ENCODE measurements at regions not wholly inside any gene's neighbourhood (a gene's known extent, or its start where the extent isn't known, plus 50 kb on each side); places are given as distances from the start of the nearest gene placed in this dataset.

DNA sequence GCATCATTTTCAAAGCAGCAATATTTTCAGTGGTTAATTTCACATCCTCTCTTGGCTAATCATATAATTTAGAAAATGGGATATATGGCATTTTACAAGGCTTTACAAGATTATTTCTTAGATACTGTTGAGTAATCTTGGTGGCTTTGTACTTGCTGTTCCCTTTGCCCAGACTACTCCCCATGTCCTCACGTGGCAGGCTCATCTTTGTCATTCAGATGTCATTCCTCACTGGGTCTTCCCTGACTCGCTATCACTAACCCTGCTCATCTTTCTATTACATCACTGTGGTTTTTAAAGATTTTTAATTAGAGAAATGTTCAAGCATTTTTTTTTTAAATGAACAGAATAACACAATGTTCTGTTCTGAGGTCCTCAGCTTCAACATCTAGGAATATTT is 240.0 kb upstream of the IRX5 start:
- no peak overlapping the region for H3K9ac ChIP-seq (ENCODE audit: insufficient read length, low read depth)
- H3K27me3 ChIP-seq (ENCODE audit: insufficient read depth, insufficient read length), result peaks cover under 1% of the 10 kb centered on the region
- no peaks in the 10 kb centered on the region for H3K36me3 ChIP-seq (ENCODE audit: insufficient read depth, insufficient read length, low read length)
- TF ChIP-seq SUZ12 (IDR thresholded peaks at IDR 0.05; ENCODE audit: extremely low read depth, insufficient read depth, insufficient read length) (no peak), ZNF274 (IDR thresholded peaks at IDR 0.05; ENCODE audit: low read depth, low read length) (no peak), YY1 (IDR thresholded peaks at IDR 0.05; ENCODE audit: insufficient read depth, insufficient read length) (no peak)
- no peaks in the 10 kb centered on the region for H3K9me3 ChIP-seq (ENCODE audit: insufficient read depth, low read length)
- no peak overlapping the region for H3K4me3 ChIP-seq (ENCODE audit: insufficient read length, low read depth)
- no peaks in the 10 kb centered on the region for H3K4me1 ChIP-seq (ENCODE audit: insufficient read depth, insufficient read length)
- DNase-seq (ENCODE audit: low read depth, low spot score), result no peak

DNA sequence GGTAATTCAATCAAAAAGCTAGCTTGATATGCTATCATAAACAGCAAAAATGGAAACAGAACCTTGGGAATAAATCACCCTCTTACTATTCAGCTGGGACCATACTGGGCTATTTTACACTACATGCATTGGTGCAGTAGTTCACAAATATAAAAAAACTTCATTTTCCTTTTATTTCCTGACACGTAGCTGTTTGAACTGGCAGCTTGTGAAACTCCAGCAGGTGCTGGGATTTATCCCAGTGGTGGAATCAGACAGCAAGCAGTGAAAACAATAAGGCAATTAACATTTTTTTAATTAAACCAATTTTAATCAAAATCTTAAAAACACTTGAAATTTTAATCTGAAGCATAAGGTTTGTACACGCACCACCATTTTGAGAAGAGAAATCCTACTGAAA is 240.4 kb upstream of the IRX5 start:
- no peaks in the 10 kb centered on the region for H3K4me1 ChIP-seq (ENCODE audit: insufficient read depth, insufficient read length)
- H3K4me3 ChIP-seq (ENCODE audit: insufficient read length, low read depth), result no peak overlapping the region
- no peak overlapping the region for H3K9ac ChIP-seq (ENCODE audit: insufficient read length, low read depth)
- H3K27me3 ChIP-seq (ENCODE audit: insufficient read depth, insufficient read length), result peaks cover 5% of the 10 kb centered on the region
- H3K9me3 ChIP-seq (ENCODE audit: insufficient read depth, low read length), result no peaks in the 10 kb centered on the region
- DNase-seq (ENCODE audit: low read depth, low spot score), result no peak
- TF ChIP-seq SUZ12 (IDR thresholded peaks at IDR 0.05; ENCODE audit: extremely low read depth, insufficient read depth, insufficient read length) (no peak), YY1 (IDR thresholded peaks at IDR 0.05; ENCODE audit: insufficient read depth, insufficient read length) (no peak), ZNF274 (IDR thresholded peaks at IDR 0.05; ENCODE audit: low read depth, low read length) (no peak)
- H3K36me3 ChIP-seq (ENCODE audit: insufficient read depth, insufficient read length, low read length), result no peaks in the 10 kb centered on the region

DNA sequence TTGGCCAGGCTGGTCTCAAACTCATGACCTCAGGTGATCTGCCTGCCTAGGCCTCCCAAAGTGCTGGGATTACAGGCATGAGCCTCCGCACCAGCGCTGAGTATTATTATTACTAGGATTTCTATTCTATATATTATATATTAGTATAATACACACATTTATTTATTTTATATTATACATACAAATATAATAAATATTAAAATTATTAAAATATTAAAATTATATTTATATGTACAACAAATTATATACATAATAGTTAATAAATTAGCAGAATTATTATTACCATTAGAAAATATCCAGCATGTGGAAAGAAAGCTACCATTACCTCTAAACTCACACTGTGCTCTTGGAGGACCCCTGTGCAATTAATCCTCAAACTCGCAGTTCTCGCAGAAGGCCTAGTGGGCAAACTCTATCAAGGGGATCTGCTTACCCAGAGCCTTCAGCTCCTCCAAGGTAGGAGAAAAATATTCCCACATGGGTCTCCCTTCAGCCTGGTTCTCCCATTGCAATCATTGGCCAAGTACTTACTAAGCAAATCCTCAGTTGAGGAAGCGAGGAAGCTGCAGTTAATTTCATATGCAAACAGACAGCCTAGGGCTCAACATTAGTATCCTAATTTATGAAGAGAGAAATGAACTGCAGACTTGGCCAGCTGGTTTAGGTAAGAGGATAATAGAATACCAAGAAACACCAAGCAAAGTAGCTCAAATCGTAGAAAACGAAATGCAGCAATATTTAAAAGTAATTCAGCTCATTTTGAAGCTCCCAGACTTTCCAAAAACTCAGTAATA is 241.4 kb upstream of the IRX5 start:
- Histone ChIP-seq H3K4me1 (ENCODE audit: insufficient read depth, insufficient read length) (no peaks in the 10 kb centered on the region), H3K27me3 (ENCODE audit: insufficient read depth, insufficient read length) (peaks cover 14% of the 10 kb centered on the region), H3K9ac (ENCODE audit: insufficient read length, low read depth) (no peak overlapping the region), H3K9me3 (ENCODE audit: insufficient read depth, low read length) (no peaks in the 10 kb centered on the region), H3K4me3 (ENCODE audit: insufficient read length, low read depth) (no peak overlapping the region), H3K36me3 (ENCODE audit: insufficient read depth, insufficient read length, low read length) (no peaks in the 10 kb centered on the region)
- no peak for DNase-seq (ENCODE audit: low read depth, low spot score)
- TF ChIP-seq YY1 (IDR thresholded peaks at IDR 0.05; ENCODE audit: insufficient read depth, insufficient read length) (no peak), ZNF274 (IDR thresholded peaks at IDR 0.05; ENCODE audit: low read depth, low read length) (no peak), SUZ12 (IDR thresholded peaks at IDR 0.05; ENCODE audit: extremely low read depth, insufficient read depth, insufficient read length) (no peak)

DNA sequence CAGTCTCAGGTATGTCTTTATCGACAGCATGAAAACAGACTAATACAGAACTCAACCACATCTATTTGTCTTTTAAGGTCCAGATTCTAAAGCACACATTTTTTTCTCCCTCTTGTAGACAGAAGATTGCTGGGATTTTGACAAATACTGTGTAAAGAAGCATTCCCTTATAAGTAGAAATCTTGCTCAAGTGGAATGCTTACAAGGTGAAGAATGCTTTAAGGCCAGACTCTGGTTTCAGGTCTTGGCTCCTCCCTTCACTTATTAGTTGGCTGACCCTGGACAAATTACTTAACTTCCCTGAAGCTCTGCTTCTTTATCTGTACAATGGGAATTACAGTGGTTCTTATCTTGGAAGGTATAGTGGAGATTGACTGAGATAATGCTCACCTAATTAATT is 242.3 kb upstream of the IRX5 start:
- Histone ChIP-seq H3K9me3 (ENCODE audit: insufficient read depth, low read length) (no peaks in the 10 kb centered on the region), H3K27me3 (ENCODE audit: insufficient read depth, insufficient read length) (peaks cover 17% of the 10 kb centered on the region), H3K4me1 (ENCODE audit: insufficient read depth, insufficient read length) (no peaks in the 10 kb centered on the region), H3K9ac (ENCODE audit: insufficient read length, low read depth) (no peak overlapping the region), H3K4me3 (ENCODE audit: insufficient read length, low read depth) (no peak overlapping the region), H3K36me3 (ENCODE audit: insufficient read depth, insufficient read length, low read length) (no peaks in the 10 kb centered on the region)
- no peak for DNase-seq (ENCODE audit: low read depth, low spot score)
- TF ChIP-seq ZNF274 (IDR thresholded peaks at IDR 0.05; ENCODE audit: low read depth, low read length), result no peak

DNA sequence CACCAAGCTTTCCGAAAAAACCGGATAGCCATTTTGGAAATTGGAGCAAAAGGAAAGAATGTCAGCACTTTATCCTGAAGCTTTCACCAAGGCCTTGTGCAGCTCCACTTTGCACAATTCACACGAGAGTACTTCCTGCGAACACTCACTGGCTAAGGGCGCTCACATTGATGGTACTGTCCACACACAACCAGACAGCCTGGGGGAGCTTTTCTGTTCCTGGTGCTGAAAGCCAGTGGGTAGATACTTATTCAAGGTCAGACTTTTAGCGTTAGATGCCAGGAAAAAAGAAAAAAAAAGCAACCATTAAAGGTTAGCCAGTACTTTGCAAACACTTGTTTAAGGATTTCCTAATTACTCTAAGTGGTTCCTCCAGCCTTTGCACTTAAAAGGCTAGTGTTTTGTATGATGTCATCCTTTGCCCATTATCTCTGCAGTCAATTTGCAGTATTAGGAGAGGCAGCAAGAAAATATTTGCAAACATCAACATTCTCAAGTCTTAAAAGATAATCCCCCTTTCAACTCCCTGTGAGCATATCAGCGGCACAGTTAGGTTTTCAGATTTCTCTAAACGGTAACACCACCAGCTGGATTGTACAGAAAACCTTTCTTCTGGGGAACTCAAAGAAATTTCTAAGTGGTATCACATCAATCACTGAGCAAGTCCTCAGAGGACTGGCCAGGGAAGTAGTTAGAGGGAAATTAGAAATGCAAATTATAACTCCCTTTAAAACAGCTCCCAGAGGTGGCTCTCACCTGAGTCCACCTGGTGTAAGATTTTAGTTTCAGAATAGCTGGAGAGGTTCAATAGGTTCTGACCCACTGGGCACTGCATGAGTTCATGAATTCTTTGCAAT is 243.4 kb upstream of the IRX5 start:
- DNase-seq (ENCODE audit: low read depth, low spot score), result no peak
- H3K9ac ChIP-seq (ENCODE audit: insufficient read length, low read depth), result no peak overlapping the region
- no peaks in the 10 kb centered on the region for H3K36me3 ChIP-seq (ENCODE audit: insufficient read depth, insufficient read length, low read length)
- H3K9me3 ChIP-seq (ENCODE audit: insufficient read depth, low read length), result no peaks in the 10 kb centered on the region
- no peak for TF ChIP-seq YY1 (IDR thresholded peaks at IDR 0.05; ENCODE audit: insufficient read depth, insufficient read length)
- no peak for TF ChIP-seq ZNF274 (IDR thresholded peaks at IDR 0.05; ENCODE audit: low read depth, low read length)
- no peak for TF ChIP-seq SUZ12 (IDR thresholded peaks at IDR 0.05; ENCODE audit: extremely low read depth, insufficient read depth, insufficient read length)
- H3K4me1 ChIP-seq (ENCODE audit: insufficient read depth, insufficient read length), result no peaks in the 10 kb centered on the region
- peaks cover 17% of the 10 kb centered on the region for H3K27me3 ChIP-seq (ENCODE audit: insufficient read depth, insufficient read length)
- H3K4me3 ChIP-seq (ENCODE audit: insufficient read length, low read depth), result no peak overlapping the region

DNA sequence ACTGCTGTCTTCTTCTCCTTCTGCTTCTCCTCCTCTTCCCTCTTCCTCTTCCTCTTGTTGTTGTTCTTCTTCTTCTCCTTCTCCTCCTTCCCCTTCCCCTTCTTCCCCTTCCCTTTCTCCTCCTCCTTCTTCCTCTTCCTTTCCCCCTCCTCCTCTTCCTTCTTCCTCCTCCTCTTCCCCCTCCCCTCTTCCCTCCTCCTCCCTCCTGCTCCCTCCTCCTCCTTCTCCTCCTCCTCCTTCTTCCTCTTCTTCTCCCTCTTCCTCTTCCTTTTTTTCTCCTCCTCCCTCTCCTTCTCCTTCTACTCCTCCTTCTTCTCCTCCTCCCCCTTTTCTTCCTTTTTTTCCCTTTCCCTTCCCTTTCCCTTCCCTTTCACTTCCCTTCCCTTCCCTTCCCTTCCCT is 245.0 kb upstream of the IRX5 start:
- Histone ChIP-seq H3K9ac (ENCODE audit: insufficient read length, low read depth) (no peak overlapping the region), H3K27me3 (ENCODE audit: insufficient read depth, insufficient read length) (peaks cover 17% of the 10 kb centered on the region), H3K36me3 (ENCODE audit: insufficient read depth, insufficient read length, low read length) (no peaks in the 10 kb centered on the region), H3K4me3 (ENCODE audit: insufficient read length, low read depth) (no peak overlapping the region), H3K9me3 (ENCODE audit: insufficient read depth, low read length) (no peaks in the 10 kb centered on the region), H3K4me1 (ENCODE audit: insufficient read depth, insufficient read length) (no peaks in the 10 kb centered on the region)
- no peak for DNase-seq (ENCODE audit: low read depth, low spot score)
- TF ChIP-seq YY1 (IDR thresholded peaks at IDR 0.05; ENCODE audit: insufficient read depth, insufficient read length) (no peak), SUZ12 (IDR thresholded peaks at IDR 0.05; ENCODE audit: extremely low read depth, insufficient read depth, insufficient read length) (no peak), ZNF274 (IDR thresholded peaks at IDR 0.05; ENCODE audit: low read depth, low read length) (no peak)

DNA sequence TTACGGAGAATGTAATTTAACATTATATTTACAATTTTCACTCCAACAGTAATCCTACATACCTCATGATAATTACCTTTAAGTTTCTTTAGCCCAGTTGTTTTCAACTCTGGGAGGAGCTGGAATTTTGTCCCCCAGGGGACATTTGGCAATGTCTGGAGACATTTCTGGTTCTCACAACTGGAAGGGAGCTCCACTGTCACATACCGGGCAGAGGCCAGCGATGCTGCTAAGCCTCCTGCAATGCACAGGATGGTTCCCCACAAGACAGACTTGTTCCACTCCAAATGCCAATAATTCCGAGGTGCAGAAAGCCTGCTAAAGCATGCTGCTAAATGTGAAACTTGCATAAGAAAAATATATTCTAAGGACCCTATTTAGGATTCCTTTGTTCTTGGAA is 251.1 kb upstream of the IRX5 start:
- no peak overlapping the region for H3K4me3 ChIP-seq (ENCODE audit: insufficient read length, low read depth)
- TF ChIP-seq YY1 (IDR thresholded peaks at IDR 0.05; ENCODE audit: insufficient read depth, insufficient read length), result no peak
- no peak for TF ChIP-seq ZNF274 (IDR thresholded peaks at IDR 0.05; ENCODE audit: low read depth, low read length)
- no peak for TF ChIP-seq SUZ12 (IDR thresholded peaks at IDR 0.05; ENCODE audit: extremely low read depth, insufficient read depth, insufficient read length)
- no peak overlapping the region for H3K9ac ChIP-seq (ENCODE audit: insufficient read length, low read depth)
- H3K27me3 ChIP-seq (ENCODE audit: insufficient read depth, insufficient read length), result peaks cover 5% of the 10 kb centered on the region
- no peak for DNase-seq (ENCODE audit: low read depth, low spot score)
- no peaks in the 10 kb centered on the region for H3K9me3 ChIP-seq (ENCODE audit: insufficient read depth, low read length)
- no peaks in the 10 kb centered on the region for H3K4me1 ChIP-seq (ENCODE audit: insufficient read depth, insufficient read length)
- H3K36me3 ChIP-seq (ENCODE audit: insufficient read depth, insufficient read length, low read length), result no peaks in the 10 kb centered on the region

All from NT2/D1 (cell line).